NCI-H2107 treated with DMSO at 0.1 percent for 48 hours (cell line): ENCODE measurements at regions not wholly inside any gene's neighbourhood (a gene's known extent, or its start where the extent isn't known, plus 50 kb on each side); places are given as distances from the start of the nearest gene placed in this dataset.
"Not testable (repeated sequence)": the region's sequence is repeated elsewhere in the genome, so short reads cannot be mapped to it uniquely, and the experiment has no call there.

Experiments
- DNase-seq: peaks from one replicate; lab custom pipeline; 2025; ENCODE audit not compliant: unreplicated experiment; lab: John Stamatoyannopoulos, UW

DNA sequence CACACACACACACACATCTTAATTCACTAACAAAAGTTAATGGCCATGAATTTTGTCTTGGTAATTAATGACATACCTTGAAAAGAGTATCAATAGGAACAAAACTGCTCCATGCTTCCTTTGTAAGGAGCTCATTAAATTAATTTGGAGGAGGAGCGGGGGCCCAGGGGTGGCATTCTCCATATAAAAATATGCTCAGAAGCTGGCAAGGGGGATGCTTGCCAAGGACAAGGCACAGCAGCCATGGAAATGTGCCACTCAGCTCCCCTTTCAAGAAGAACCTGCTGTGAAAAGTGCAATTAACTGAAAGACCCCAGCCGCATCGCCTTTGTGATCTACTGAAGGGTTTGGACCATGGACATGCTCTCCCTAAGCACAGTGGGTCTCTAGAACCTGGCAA lies 385.9 kb upstream of the API5 start:
- DNase-seq = no peak

DNA sequence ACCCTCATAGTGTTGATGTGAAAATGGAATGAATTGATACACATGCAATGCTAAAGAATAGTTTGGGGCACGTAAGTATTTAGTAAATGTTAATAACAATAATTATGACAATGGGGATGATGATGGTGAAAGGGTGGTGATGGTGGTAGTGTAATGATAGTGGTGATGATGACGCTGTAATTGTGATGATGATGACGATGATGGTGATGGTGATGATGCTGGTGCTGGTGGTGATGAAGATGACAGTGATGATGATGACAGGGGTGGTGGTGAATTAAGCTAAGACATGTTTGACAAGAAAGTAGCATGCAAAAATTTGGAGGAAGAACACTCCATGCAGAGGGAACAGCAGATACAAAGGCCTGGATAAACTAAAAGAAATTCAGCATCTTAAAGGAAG lies 364.4 kb upstream of the API5 start:
- no peak for DNase-seq

DNA sequence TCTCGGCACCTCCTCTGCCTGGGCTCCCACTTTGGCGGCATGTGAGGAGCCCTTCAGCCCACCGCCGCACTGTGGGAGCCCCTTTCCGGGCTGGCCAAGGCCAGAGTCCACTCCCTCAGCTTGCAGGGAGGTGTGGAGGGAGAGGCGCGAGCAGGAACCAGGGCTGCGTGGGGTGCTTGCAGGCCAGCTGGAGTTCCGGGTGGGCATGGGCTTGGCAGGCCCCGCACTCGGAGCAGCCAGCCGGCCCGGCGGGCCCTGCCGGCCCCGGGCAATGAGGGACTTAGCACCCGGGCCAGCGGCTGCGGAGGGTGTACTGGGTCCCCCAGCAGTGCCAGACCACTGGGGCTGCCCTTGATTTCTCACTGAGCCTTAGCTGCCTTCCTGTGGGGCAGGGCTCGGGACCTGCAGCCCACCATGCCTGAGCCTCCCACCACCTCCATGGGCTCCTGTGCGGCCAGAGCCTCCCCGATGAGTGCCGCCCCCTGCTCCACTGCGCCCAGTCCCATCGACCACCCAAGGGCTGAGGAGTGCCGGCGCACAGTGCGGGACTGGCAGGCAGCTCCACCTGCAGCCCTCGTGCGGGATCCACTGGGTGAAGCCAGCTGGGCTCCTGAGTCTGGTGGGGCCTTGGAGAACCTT lies 361.9 kb upstream of the API5 start:
- not testable (repeated sequence) for DNase-seq

DNA sequence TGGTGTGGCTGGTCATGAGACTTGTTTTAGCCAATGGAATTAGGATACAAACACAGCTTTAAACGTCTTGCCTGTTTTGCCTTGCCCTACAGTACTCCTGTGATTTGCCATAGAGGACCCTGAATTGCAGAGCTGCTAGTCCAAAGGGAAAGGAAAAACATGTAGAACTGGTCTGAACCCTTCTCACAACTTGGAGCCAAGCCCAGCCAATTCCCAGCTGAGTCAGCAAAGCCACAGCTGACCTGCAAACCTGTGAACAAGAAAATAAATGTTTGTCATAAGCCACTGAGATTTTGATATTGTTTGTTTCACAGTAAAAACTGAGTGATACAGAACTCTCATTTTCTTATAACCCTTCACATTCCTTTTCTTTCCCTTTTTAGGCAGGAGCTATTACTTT lies 360.5 kb upstream of the API5 start:
- DNase-seq = no peak

DNA sequence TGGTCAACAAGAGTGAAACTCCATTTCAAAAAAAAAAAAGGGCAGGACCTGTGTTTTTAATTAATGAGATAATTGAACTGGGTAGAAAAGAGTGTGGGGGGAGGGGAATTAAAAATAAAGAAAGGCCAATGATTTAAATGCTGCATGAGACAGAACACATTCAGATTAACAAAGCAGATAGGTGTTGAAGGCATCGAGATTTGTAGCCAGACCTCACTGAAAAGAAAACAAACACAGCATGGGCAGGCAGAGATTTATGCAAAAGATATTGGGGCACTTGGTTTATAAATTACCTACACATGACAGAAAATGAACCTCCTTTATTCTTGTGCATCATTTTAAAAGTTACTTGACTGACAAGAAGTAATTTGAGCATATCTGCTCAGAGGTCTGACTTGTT lies 354.0 kb upstream of the API5 start:
- DNase-seq = no peak

DNA sequence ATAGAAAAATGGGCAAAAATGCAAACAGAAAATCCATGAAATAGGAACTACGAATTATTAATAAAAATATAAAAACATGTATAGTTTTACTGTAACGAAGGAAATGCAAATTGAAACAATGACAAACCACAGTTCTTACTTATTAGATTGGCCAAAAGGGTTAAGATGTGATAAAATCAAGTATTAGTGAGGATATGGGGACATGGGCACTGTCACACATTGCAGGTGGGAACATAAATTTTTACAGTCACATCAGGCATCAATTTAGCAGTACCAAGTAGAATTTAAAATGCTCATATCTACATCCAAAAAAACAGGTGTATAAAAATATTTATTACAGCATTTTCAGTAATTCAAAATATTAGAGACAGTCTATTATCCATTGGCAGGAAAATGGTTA lies 353.2 kb upstream of the API5 start:
- no peak for DNase-seq

DNA sequence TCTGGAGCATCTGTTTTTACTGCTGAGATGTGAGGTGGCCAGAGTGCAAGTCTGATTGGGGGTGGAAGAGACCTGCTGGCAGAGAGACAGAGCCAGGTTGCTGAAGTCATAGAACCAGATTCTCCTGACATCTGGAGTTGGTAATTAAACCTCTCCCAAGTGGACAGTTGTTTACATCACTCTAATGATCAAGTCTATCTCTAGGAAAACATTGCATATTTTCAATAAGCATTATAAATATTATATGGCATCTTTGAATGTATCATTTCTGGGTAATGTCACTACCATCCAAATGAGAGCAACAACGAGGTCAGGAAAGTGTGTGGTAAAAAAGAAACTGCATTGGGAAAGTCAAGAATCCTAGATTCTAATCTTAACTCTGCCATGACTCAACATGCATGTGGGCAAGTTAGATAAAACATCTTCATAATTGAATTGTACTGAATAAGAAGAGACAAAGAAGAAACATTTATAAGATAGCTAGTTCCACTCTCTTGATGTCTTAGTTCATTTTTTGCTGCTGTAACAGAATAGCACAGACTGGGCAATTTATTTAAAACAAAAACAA lies 351.2 kb upstream of the API5 start:
- no peak for DNase-seq

DNA sequence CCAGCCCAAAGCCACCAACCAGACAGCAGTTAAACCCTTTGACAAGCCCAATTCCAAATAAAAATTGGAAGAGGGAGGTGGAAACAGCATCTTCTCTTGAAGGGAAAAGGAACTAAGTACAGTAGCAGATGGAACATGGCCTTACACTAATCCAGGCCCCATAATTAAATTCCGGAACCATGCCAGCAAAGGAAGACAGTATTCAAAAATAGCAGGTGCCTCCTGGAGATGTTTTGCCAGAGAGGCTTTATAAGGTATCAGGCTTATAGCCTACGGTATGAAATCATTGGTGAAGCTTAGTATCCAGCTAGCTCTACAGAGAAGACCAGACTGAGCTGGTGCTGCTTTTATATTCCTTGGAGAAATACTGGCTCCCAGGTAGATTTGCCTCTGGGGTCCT lies 344.1 kb upstream of the API5 start:
- no peak for DNase-seq

DNA sequence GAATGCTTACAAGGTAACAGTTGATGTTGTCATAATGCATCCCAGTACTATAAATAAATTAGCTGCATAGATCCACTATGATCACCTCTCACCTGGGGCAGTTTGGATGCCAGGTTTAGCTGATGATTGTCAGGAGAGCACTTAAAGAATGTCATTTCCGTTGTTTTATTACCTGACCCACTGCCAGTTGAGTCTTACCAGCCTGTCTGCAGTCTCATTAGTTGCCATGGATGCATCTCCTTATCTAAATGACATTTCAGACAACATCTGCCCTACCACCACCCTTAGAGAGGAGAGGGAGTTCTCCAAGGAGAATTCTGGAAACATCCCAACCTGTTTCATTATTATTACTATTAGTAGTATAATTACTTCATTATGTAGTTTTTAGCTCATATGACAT lies 339.1 kb upstream of the API5 start:
- DNase-seq = no peak

DNA sequence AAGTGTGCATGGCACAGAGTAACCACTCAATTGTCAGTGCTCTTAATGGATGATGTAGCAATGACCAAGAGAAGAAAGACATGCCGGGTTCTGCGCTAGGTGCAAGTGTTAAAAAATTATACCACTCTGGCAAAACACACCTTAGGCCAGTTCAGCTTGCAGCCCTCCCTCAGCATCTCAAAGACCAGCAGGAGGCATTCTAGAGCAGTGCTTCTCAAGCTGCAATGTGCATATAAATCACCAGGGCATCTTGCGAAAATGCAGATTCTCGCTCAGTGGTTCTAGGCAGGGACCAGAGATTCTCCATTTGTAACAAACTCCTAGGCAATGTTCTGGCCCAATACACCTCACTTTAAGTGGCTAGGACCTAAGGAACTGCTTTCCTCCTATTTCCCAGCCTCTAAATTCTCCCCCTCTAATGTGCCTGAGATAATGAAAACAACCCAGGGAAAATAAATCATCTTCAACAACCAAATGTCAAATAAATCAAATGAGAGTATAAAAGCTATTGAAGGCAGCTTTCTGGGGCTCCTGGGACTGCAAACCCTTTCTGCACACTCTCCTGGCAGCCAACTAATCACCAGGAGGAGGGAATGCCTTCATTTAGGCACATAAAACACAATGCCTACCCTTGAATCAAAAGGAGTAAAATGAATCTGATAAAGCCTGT lies 337.2 kb upstream of the API5 start:
- no peak for DNase-seq

DNA sequence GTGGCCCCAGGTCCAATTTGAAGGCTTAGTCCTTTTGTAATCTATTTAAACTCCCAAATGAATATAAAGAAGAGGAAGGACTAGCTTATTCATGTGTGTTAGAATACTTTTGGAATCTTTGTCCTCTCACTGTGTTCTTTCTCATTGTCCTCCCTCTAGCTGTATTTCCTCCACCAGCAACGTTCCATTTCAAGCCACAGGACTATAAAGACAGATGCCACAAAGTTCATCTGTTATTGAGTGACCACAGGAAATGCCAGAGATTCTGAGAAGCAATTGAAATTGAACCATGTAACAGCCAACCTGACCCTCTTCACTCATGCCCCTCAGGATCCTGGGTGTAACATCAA lies 336.6 kb upstream of the API5 start:
- DNase-seq = no peak

DNA sequence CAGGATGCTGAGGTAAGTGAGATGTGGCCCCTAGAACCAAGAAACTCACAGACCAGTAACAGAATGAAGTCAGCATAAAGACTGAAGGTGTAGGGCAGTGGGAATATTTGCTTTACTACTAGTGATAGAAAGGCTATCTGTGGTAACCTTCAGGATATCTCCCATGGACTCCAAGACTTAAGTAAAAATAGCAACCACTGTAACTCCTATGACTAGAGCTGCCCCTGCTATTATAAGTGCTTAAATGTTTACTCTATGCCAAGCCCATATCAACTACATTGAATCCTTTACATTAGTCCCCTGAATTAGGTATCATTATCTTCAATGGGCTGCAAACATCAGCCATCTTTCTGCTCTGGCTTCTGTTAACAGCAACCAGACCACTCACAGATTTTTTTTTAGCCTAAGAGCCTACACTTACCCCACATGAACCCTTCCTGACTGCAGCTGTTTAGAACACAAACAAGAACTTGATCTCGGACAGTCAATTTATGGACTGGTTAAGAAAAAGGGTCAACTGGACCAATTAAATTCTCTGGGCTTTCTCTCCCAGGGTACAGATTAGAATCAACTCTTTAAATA lies 335.1 kb upstream of the API5 start:
- no peak for DNase-seq

DNA sequence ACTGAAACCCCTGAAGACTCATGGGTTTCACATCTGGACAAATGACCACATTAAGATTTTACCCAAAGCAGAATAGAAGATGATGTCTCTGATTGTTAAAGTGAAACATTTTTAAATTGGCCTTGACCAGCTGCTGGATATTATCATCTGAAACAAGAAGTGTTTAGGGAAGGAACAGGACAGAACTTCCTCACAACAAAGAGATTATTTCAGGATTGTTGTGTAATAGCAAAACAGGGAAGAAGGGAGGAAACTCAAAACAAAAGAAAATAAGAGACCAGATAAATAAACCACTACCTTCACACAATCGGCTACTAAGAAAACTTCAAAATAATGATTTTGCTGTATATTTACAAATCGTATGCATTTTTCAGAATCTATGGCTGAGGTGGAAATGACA lies 319.2 kb upstream of the API5 start:
- DNase-seq = no peak

DNA sequence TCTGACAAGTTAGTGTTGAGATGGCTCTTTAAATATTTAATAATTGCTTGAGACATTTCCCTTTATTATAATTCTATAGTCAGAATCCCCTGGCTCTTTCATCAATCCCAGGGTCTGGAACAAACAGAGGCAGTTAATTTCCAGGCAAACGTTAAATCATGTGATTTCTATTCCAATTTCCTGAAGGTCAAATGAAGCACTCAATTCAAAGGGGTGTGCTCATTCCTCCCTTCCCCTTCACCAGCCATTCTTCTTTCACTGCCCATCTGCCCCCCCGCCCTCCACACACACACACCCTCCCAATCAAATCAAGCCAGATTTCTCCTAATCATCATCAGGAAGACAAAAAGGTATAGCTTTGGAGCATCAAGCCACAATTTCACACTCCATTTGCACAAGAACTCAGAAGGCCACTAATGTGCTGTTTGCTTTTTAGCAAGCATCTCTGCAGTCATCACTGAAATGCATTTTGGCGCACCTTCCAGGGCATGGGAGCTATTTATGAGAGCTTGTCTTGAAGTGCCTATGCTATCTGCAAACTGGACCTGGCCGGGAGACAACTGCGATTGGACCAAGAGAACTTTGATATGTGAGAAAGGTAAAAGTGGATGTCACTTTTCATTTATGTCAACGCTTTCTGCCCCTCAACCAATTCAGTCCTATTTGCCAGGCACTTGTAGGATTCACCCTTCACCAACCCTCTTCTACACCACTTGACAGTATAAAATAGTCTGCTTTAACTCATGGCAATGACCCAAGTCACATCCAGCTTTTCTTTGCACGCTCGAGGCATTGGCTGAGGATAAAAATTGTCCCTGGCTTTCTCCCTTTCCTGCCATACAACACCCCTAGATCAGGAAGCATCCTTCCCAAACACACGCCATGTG lies 315.1 kb upstream of the API5 start:
- no peak for DNase-seq

DNA sequence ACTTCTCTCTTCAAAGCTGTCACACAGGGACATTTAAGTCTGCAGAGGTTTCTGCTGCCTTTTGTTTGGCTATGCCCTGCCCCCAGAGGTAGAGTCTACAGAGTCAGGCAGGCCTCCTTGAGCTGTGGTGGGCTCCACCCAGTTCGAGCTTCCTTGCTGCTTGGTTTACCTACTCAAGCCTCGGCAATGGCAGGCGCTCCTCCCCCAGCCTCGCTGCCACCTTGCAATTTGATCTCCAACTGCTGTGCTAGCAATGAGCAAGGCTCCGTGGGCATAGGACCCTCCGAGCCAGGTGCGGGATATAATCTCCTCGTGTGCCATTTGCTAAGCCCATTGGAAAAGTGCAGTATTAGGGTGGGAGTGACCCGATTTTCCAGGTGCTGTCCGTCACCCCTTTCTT lies 306.9 kb upstream of the API5 start:
- not testable (repeated sequence) for DNase-seq

DNA sequence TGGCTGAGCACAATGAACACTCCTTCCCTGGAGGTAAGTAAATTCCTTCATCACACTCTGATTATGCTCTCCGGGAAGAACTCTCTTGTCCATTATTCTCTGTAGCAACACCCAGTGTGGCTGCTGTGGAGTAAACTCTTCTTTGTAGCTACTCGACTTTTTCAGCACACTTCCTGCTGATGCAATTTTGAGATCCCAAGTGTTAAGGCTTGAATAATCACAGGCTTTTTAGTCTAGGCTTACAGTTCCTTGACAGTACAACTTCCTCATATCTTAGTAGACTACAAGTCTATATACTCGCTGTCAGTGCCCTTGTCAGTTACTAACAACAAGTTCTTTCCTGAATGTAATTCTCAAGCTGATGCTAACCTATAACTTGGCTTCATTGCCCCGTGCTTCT lies 301.8 kb upstream of the API5 start:
- no peak for DNase-seq

DNA sequence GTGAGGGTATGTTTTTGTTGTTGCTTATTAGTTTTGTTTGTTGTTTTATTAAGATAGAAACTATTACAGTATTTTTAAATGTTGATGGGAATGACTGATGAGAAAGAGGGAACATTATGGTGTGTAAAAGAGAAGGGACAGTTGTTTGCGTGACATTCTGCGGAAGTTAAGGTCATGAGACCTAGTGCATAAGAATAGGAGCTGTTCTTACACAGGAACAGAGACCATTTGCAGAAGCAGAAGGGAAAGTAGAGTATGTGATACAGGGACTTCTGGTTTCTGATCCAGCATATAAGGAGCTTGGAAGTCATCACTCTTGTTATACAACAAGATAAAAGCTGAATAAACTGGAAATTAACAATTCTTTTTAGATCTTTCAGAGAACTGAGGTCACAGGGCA lies 299.2 kb upstream of the API5 start:
- no peak for DNase-seq

DNA sequence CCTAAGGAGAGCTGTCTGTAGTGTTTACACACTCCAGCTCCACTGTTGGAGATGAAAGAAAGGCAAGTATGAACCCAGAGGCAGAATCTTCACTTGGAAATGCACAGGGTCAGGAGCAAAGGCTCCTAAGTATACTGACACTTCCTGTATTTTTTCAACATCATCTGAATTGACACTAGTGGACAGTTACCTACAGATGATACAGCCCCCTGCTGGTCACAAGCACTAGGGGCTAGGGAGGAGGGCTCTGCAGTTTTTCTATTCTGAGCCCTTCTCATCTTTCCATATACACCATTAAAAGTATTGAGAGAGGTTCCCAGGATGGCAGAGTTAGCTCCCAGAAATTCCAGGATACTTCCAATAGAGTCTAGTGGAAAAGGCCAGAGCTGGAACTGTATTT lies 290.3 kb upstream of the API5 start:
- DNase-seq = no peak

DNA sequence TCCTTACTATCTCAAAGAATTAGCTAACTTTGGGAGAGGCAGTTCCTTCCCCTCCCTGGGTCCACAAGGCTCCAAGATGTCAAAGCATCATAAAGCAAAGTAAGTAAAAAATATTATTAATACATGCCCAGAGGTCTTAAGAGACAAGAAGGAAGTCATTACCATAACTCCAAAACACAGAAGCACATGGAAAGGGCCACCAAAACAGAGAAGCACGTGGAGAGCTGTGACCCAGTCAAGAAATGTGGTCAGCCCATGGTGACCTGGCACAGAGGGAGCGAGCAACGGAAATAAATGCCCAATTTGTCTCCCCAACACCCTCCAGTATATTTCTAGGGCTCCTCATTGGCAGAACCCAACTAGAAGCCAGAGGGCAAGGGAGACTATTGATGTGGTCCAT lies 277.5 kb upstream of the API5 start:
- DNase-seq = no peak

DNA sequence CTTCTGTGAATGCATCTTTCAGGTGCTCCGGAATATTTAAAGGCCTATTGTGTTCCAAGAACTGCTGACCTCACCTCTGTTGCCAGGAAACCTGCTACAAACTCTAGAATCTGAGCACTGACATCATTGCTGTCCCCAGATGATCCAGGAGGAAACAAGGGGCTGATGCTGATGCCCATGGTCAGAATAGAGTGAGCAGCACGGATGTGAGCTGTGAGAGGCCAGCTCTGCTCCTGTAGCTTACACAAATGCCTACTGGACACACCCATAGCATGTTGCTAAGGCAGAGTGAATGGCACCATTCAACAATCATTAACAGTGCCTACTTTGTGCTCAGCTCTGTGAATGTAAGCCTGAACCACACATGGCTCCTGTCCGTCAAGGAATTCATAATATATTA lies 276.7 kb upstream of the API5 start:
- DNase-seq = no peak

DNA sequence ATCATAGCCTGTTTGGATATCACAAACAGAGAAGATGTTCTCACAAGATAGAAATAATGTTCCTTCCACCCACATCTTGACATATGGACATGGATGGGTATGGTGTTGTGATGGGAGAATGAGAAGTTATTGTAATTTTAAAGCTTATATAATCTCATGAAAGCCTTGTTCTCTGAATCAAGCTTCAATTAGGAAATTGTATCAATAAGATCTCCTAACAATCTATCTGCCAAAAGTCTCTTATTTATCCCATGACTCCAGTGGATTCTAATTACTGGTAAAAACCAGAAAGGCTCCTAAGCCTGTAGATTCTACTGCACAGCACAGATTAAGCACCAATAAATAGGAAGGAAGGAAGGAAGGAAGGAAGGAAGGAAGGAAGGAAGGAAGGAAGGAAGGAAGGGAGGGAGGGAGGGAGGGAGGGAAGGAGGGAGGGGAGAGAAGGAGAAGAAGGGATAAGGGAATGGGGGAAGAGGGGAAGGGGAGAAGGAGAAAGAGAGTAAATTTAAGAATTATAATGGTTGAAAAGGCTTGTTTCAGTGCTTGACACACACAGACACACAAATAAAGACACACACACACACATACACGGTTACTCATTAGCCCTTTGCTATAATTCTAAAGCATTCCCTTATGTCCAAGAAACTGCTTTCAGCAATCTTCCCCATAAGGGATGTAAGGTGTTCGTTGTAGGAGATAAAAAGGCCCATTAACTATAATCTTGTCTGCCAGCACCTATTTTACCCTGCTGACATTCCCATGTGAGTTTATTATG lies 258.0 kb upstream of the API5 start:
- DNase-seq = no peak
